ENCODE measurements at regions not wholly inside any gene's neighbourhood (a gene's known extent, or its start where the extent isn't known, plus 50 kb on each side); places are given as distances from the start of the nearest gene placed in this dataset.

- intact Hi-C loops (cut with micrococcal nuclease), result no loop called here
- no peak overlapping the region for H3K4me3 Mint-ChIP-seq (ENCODE audit: unreplicated experiment)
- peaks cover 41% of the 10 kb centered on the region for H3K27me3 Mint-ChIP-seq (ENCODE audit: insufficient read depth, unreplicated experiment)
- CTCF ChIA-PET, result no interaction called here
- BruUV-seq (replicated peaks), result no TSS peak
- no peak for DNase-seq (ENCODE audit: unreplicated experiment)
- H3K9me3 Mint-ChIP-seq (ENCODE audit: unreplicated experiment), result no peaks in the 10 kb centered on the region
- H3K36me3 Mint-ChIP-seq (ENCODE audit: insufficient read depth, unreplicated experiment), result no peaks in the 10 kb centered on the region
- POLR2A ChIA-PET, result interaction anchor here (0.7 to 1.2 kb wide), 2 partner anchors 11 to 910 kb away, joined by 3 to 4 read pairs; no protein-coding TSS in a partner anchor
- no peak for TF ChIP-seq CTCF (IDR thresholded peaks at IDR 0.05; ENCODE audit: unreplicated experiment)
- no peak overlapping the region for H3K27ac Mint-ChIP-seq (ENCODE audit: low read depth, unreplicated experiment)
- peaks cover 11% of the 10 kb centered on the region for H3K4me1 Mint-ChIP-seq (ENCODE audit: insufficient read depth, unreplicated experiment)
These were observed 545.5 kb downstream of the ZPLD1 start for GRCh38 chr3:102980355-102980696.

GRCh38 chr3:103002425-103003176 is 567.8 kb downstream of the ZPLD1 start:
- no TSS peak for BruUV-seq (replicated peaks)
- CTCF ChIA-PET, result no interaction called here
- POLR2A ChIA-PET, result no interaction called here
- peak; percentile 13 for DNase-seq (ENCODE audit: unreplicated experiment)
- H3K9me3 Mint-ChIP-seq (ENCODE audit: unreplicated experiment), result peaks cover 2% of the 10 kb centered on the region
- H3K27me3 Mint-ChIP-seq (ENCODE audit: insufficient read depth, unreplicated experiment), result peaks cover 25% of the 10 kb centered on the region
- no peak for TF ChIP-seq CTCF (IDR thresholded peaks at IDR 0.05; ENCODE audit: unreplicated experiment)
- no peak overlapping the region for H3K27ac Mint-ChIP-seq (ENCODE audit: low read depth, unreplicated experiment)
- no peak overlapping the region for H3K4me3 Mint-ChIP-seq (ENCODE audit: unreplicated experiment)
- intact Hi-C loops (cut with micrococcal nuclease), result no loop called here
- H3K36me3 Mint-ChIP-seq (ENCODE audit: insufficient read depth, unreplicated experiment), result no peaks in the 10 kb centered on the region
- H3K4me1 Mint-ChIP-seq (ENCODE audit: insufficient read depth, unreplicated experiment), result no peaks in the 10 kb centered on the region

- ChIA-PET POLR2A (no interaction called here), CTCF (interaction anchor here (0.6 kb wide), 1 partner anchor 641 kb away, joined by 3 read pairs; no protein-coding TSS in a partner anchor)
- no peaks in the 10 kb centered on the region for H3K9me3 Mint-ChIP-seq (ENCODE audit: unreplicated experiment)
- no TSS peak for BruUV-seq (replicated peaks)
- DNase-seq (ENCODE audit: unreplicated experiment), result no peak
- H3K4me1 Mint-ChIP-seq (ENCODE audit: insufficient read depth, unreplicated experiment), result no peaks in the 10 kb centered on the region
- intact Hi-C loops (cut with micrococcal nuclease), result no loop called here
- H3K27ac Mint-ChIP-seq (ENCODE audit: low read depth, unreplicated experiment), result no peak overlapping the region
- no peaks in the 10 kb centered on the region for H3K36me3 Mint-ChIP-seq (ENCODE audit: insufficient read depth, unreplicated experiment)
- no peak overlapping the region for H3K4me3 Mint-ChIP-seq (ENCODE audit: unreplicated experiment)
- TF ChIP-seq CTCF (IDR thresholded peaks at IDR 0.05; ENCODE audit: unreplicated experiment), result no peak
- peaks cover 25% of the 10 kb centered on the region for H3K27me3 Mint-ChIP-seq (ENCODE audit: insufficient read depth, unreplicated experiment)
These were observed 571.8 kb downstream of the ZPLD1 start for GRCh38 chr3:103006526-103007183.

GRCh38 chr3:103009609-103010008 is 574.8 kb downstream of the ZPLD1 start:
- Mint-ChIP-seq H3K4me1 (ENCODE audit: insufficient read depth, unreplicated experiment) (no peaks in the 10 kb centered on the region), H3K4me3 (ENCODE audit: unreplicated experiment) (no peak overlapping the region), H3K27ac (ENCODE audit: low read depth, unreplicated experiment) (no peak overlapping the region), H3K27me3 (ENCODE audit: insufficient read depth, unreplicated experiment) (peaks cover 39% of the 10 kb centered on the region), H3K9me3 (ENCODE audit: unreplicated experiment) (no peaks in the 10 kb centered on the region), H3K36me3 (ENCODE audit: insufficient read depth, unreplicated experiment) (no peaks in the 10 kb centered on the region)
- no peak for DNase-seq (ENCODE audit: unreplicated experiment)
- no TSS peak for BruUV-seq (replicated peaks)
- POLR2A ChIA-PET, result no interaction called here
- intact Hi-C loops (cut with micrococcal nuclease), result no loop called here
- CTCF ChIA-PET, result interaction anchor here (0.7 kb wide), 1 partner anchor 275 kb away, joined by 3 read pairs; no protein-coding TSS in a partner anchor
- TF ChIP-seq CTCF (IDR thresholded peaks at IDR 0.05; ENCODE audit: unreplicated experiment), result no peak
